ENCODE measurements at regions not wholly inside any gene's neighbourhood (a gene's known extent, or its start where the extent isn't known, plus 50 kb on each side); places are given as distances from the start of the nearest gene placed in this dataset.
"Not testable (repeated sequence)": the region's sequence is repeated elsewhere in the genome, so short reads cannot be mapped to it uniquely, and the experiment has no call there.

GRCh38 chr10:117622471-117623184 is 80.1 kb downstream of the EMX2 start:
- Mint-ChIP-seq H3K9me3 (ENCODE audit: unreplicated experiment) (no peaks in the 10 kb centered on the region), H3K27me3 (ENCODE audit: unreplicated experiment) (peaks cover 19% of the 10 kb centered on the region), H3K36me3 (ENCODE audit: unreplicated experiment) (no peaks in the 10 kb centered on the region), H3K27ac (ENCODE audit: unreplicated experiment) (no peak overlapping the region), H3K4me1 (ENCODE audit: unreplicated experiment) (no peaks in the 10 kb centered on the region), H3K4me3 (ENCODE audit: unreplicated experiment) (no peak overlapping the region)
- TF ChIP-seq CTCF (IDR thresholded peaks at IDR 0.05): no peak
- DNase-seq (ENCODE audit: extremely low spot score, unreplicated experiment): peak; percentile 56

GRCh38 chr10:117626228-117626627 is 83.7 kb downstream of the EMX2 start:
- peak; percentile 59 for DNase-seq (ENCODE audit: extremely low spot score, unreplicated experiment)
- no peaks in the 10 kb centered on the region for H3K36me3 Mint-ChIP-seq (ENCODE audit: unreplicated experiment)
- no peak for TF ChIP-seq CTCF (IDR thresholded peaks at IDR 0.05)
- H3K27me3 Mint-ChIP-seq (ENCODE audit: unreplicated experiment): peaks cover 8% of the 10 kb centered on the region
- H3K27ac Mint-ChIP-seq (ENCODE audit: unreplicated experiment): no peak overlapping the region
- H3K9me3 Mint-ChIP-seq (ENCODE audit: unreplicated experiment): no peaks in the 10 kb centered on the region
- no peaks in the 10 kb centered on the region for H3K4me1 Mint-ChIP-seq (ENCODE audit: unreplicated experiment)
- no peak overlapping the region for H3K4me3 Mint-ChIP-seq (ENCODE audit: unreplicated experiment)

GRCh38 chr10:117627561-117627960 is 85.0 kb downstream of the EMX2 start:
- Mint-ChIP-seq H3K4me1 (ENCODE audit: unreplicated experiment) (no peaks in the 10 kb centered on the region), H3K36me3 (ENCODE audit: unreplicated experiment) (no peaks in the 10 kb centered on the region), H3K27ac (ENCODE audit: unreplicated experiment) (no peak overlapping the region), H3K4me3 (ENCODE audit: unreplicated experiment) (no peak overlapping the region), H3K27me3 (ENCODE audit: unreplicated experiment) (peaks cover 3% of the 10 kb centered on the region), H3K9me3 (ENCODE audit: unreplicated experiment) (no peaks in the 10 kb centered on the region)
- no peak for TF ChIP-seq CTCF (IDR thresholded peaks at IDR 0.05)
- DNase-seq (ENCODE audit: extremely low spot score, unreplicated experiment): peak; percentile 59

- not testable (repeated sequence) for H3K4me1 Mint-ChIP-seq (ENCODE audit: unreplicated experiment); H3K27ac Mint-ChIP-seq (ENCODE audit: unreplicated experiment); H3K36me3 Mint-ChIP-seq (ENCODE audit: unreplicated experiment)
Observed at GRCh38 chr10:117629717-117630116, 87.2 kb downstream of the EMX2 start.

GRCh38 chr10:117631276-117632145 is 89.0 kb downstream of the EMX2 start:
- Mint-ChIP-seq H3K9me3 (ENCODE audit: unreplicated experiment) (no peaks in the 10 kb centered on the region), H3K27ac (ENCODE audit: unreplicated experiment) (no peak overlapping the region), H3K27me3 (ENCODE audit: unreplicated experiment) (peaks cover 11% of the 10 kb centered on the region), H3K4me1 (ENCODE audit: unreplicated experiment) (no peaks in the 10 kb centered on the region), H3K4me3 (ENCODE audit: unreplicated experiment) (no peak overlapping the region), H3K36me3 (ENCODE audit: unreplicated experiment) (no peaks in the 10 kb centered on the region)
- DNase-seq (ENCODE audit: extremely low spot score, unreplicated experiment): peak; percentile 76
- TF ChIP-seq CTCF (IDR thresholded peaks at IDR 0.05): no peak

More at GRCh38 chr10:117629717-117630116, 87.2 kb downstream of the EMX2 start:
- not testable (repeated sequence) for DNase-seq (ENCODE audit: extremely low spot score, unreplicated experiment); H3K27me3 Mint-ChIP-seq (ENCODE audit: unreplicated experiment); H3K4me3 Mint-ChIP-seq (ENCODE audit: unreplicated experiment); H3K9me3 Mint-ChIP-seq (ENCODE audit: unreplicated experiment)
